ENCODE measurements at regions not wholly inside any gene's neighbourhood (a gene's known extent, or its start where the extent isn't known, plus 50 kb on each side); places are given as distances from the start of the nearest gene placed in this dataset.
A peak's percentile ranks its signal among the peaks of the same experiment; 100 is the strongest.

DNA sequence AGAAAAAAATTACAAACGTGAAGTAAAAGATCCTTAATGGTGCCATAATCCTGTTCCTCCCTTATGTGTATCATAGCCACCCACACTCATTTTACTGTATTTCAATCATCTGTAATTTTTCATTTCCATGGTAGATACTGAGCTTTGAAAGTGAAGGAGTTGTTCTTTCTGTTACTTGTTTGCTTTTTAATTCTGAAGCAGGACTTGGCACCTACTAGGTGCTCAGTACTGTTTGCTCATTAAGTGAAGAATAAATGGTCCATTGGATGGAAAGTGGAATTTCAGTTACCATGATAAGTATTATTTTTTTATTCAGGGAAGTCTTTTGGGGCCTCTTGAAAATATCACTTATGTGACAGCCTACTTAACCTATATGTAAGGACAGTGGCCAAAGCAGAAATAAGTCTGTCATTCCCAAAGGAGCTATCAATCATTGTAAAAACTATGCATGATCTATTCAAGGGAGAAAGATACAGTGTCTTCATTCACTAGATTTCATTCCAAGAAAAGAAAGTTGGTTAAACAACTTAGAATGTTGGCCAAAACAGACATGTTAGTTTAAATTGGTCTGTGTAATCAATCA is 1244.4 kb upstream of the SEL1L start:
- no peaks in the 10 kb centered on the region for H3K27me3 ChIP-seq (ENCODE audit: low read depth)
- intact Hi-C loops (cut with DNase I), result no loop called here
- no peak for DNase-seq

DNA sequence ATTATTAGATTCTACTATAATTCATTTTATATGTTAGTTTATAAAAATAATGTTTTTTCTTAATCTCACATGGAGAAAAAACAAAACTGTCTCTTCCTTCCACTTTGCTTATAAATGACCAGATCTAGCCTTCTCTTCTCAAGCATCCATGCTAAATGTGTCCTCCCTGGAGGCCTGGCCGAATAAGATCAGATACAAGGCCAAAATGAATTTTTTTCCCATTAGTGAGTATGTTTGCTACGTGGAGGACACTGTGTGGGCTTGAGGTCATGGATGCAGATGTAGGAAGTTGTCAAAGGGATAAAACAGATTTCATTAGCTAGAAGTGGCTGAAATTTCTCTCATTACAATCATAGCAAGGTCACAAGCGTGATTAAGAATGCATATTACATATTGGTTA is 1244.9 kb upstream of the SEL1L start:
- no peak overlapping the region for H3K4me3 ChIP-seq
- peaks cover 11% of the 10 kb centered on the region for H3K4me1 ChIP-seq
- H3K27ac ChIP-seq, result no peak overlapping the region
- no peak for DNase-seq
- H3K9me3 ChIP-seq, result no peaks in the 10 kb centered on the region
- TF ChIP-seq, protein P1, sequence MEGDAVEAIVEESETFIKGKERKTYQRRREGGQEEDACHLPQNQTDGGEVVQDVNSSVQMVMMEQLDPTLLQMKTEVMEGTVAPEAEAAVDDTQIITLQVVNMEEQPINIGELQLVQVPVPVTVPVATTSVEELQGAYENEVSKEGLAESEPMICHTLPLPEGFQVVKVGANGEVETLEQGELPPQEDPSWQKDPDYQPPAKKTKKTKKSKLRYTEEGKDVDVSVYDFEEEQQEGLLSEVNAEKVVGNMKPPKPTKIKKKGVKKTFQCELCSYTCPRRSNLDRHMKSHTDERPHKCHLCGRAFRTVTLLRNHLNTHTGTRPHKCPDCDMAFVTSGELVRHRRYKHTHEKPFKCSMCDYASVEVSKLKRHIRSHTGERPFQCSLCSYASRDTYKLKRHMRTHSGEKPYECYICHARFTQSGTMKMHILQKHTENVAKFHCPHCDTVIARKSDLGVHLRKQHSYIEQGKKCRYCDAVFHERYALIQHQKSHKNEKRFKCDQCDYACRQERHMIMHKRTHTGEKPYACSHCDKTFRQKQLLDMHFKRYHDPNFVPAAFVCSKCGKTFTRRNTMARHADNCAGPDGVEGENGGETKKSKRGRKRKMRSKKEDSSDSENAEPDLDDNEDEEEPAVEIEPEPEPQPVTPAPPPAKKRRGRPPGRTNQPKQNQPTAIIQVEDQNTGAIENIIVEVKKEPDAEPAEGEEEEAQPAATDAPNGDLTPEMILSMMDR (IDR thresholded peaks at IDR 0.05), result no peak
- ATAC-seq, result no peak
- H3K27me3 ChIP-seq (ENCODE audit: low read depth), result no peaks in the 10 kb centered on the region
- no peaks in the 10 kb centered on the region for H3K36me3 ChIP-seq
- intact Hi-C loops (cut with DNase I), result no loop called here

More for the DNA sequence above, 1244.4 kb upstream of the SEL1L start:
- H3K36me3 ChIP-seq, result no peaks in the 10 kb centered on the region
- peaks cover 11% of the 10 kb centered on the region for H3K4me1 ChIP-seq
- H3K4me3 ChIP-seq, result no peak overlapping the region
- H3K9me3 ChIP-seq, result no peaks in the 10 kb centered on the region
- no peak overlapping the region for H3K27ac ChIP-seq
- ATAC-seq, result peak in 1 of 2 donors; percentile 69
- TF ChIP-seq, protein P1 (IDR thresholded peaks at IDR 0.05), result no peak

DNA sequence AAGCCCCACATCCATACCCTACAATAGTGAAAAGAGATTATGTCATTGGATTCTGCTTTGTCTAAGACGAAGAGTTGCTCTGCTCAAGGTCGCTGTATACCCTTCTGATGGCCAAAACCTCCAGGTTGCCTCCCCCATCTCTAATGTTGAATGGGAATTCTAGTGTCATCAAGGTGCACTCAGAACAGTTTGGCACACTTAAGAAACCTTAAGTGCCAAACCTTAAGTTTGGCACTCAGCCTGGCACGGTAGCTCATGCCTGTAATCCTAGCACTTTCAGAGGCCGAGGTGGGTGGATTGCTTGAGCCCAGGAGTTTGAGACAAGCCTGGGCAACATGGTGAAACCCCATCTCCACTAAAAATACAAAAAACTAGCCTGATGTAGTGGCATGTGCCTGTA is 1245.6 kb upstream of the SEL1L start:
- no peaks in the 10 kb centered on the region for H3K27me3 ChIP-seq (ENCODE audit: low read depth)
- intact Hi-C loops (cut with DNase I), result no loop called here
- peak; percentile 52 for DNase-seq
- ATAC-seq, result peak; percentile 77 to 82
- no peak overlapping the region for H3K4me3 ChIP-seq
- H3K9me3 ChIP-seq, result no peaks in the 10 kb centered on the region
- H3K27ac ChIP-seq, result no peak overlapping the region
- H3K36me3 ChIP-seq, result no peaks in the 10 kb centered on the region
- TF ChIP-seq, protein P1 (IDR thresholded peaks at IDR 0.05), result no peak
- H3K4me1 ChIP-seq, result peaks cover 11% of the 10 kb centered on the region

DNA sequence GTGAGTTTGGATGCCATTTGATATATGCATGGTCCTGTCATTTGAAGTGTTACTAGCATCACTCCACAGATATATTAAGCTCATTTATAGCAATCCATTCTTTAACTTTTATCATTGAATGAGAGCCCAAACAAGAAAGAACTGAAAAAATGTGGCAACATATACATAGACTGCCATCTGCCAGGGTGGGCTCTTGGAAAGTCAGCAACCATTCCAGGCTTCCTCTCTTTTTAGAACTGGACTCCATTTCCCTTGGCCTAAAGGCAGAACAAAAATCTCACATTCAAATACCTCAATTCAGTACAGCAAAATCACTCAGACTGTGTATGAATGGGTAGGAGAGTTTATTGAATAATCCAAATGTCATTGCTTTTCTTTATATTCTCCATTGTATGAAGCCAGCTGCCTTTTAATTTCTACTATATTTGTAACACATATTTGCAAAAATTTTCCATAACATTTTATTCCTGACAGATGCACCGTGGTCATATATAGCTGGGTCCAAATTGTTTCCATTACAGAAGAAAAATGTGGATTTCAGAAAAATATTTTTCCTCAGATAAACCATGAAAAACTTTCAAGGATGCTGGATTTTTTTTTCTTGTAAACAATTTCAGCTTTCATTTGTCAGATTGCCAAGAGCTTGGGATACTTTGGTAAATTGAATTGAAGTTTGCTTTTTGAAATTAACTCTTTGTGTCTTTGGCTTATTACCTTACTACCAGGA is 1252.3 kb upstream of the SEL1L start:
- TF ChIP-seq, protein P1 (IDR thresholded peaks at IDR 0.05), result no peak
- Histone ChIP-seq H3K27me3 (ENCODE audit: low read depth) (no peaks in the 10 kb centered on the region), H3K36me3 (no peaks in the 10 kb centered on the region), H3K4me1 (no peaks in the 10 kb centered on the region), H3K4me3 (no peak overlapping the region), H3K27ac (no peak overlapping the region), H3K9me3 (no peaks in the 10 kb centered on the region)
- intact Hi-C loops (cut with DNase I), result no loop called here
- DNase-seq (no peak), ATAC-seq (no peak)

DNA sequence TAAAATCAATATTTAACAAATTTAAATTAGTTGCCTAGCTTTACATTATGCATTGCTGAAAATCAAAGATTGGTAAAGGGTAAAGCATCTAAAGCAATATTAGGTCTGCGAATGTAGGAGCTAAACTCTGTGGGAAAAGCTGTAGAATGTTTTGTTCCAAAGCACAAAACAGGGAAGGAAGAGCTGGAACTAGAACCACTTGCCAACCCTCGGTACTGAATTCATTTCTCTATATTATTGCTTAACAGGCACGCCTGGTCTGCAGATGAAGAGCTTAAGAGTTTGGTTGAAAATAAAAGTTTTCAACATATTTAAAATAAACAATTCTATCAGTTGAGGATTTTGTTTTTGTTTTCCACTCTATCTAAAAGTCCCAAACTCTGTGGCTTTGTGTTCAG is 1252.8 kb upstream of the SEL1L start:
- Histone ChIP-seq H3K27ac (no peak overlapping the region), H3K4me3 (no peak overlapping the region), H3K9me3 (no peaks in the 10 kb centered on the region), H3K27me3 (ENCODE audit: low read depth) (no peaks in the 10 kb centered on the region), H3K36me3 (no peaks in the 10 kb centered on the region), H3K4me1 (no peaks in the 10 kb centered on the region)
- TF ChIP-seq, protein P1 (IDR thresholded peaks at IDR 0.05), result no peak
- intact Hi-C loops (cut with DNase I), result no loop called here
- no peak for ATAC-seq
- DNase-seq, result no peak
